HG03354 (cell line): ENCODE measurements at regions not wholly inside any gene's neighbourhood (a gene's known extent, or its start where the extent isn't known, plus 50 kb on each side); places are given as distances from the start of the nearest gene placed in this dataset.
"Not testable (repeated sequence)": the region's sequence is repeated elsewhere in the genome, so short reads cannot be mapped to it uniquely, and the experiment has no call there.

Experiments
- ATAC-seq: cut with Tn5 transposase; IDR thresholded peaks from one replicate; pipeline ENCODE4 v1.9.1; 2021; ENCODE audit warnings: mild to moderate bottlenecking; ENCODE audit not compliant: unreplicated experiment, poor library complexity, severe bottlenecking

DNA sequence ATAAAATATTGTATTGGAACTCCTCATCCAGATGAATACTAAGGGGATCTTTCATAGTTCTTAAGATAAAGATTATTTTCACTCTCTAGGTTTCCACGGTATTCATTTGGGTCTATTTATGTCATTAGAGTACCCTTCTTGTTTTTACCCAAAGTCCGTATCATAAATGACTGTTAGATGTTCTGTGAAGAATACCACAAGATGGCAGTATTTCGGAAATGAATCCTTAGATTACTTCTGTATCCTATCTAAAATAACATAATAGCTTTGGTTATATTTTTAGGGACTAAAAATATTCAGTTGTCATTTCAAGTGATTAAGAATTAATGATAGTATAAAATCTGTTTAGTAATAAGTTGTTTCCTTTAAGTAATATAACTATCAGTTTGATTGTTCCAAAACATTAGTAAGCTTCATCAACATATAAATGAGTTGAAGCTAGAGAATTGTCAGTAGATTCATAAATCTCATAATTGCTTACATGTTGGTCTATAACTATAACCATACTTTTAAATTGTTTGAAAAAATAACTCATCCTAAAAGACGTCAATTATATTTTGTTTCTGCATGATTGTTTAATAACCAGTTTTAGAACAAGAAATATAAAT lies 337.5 kb upstream of the KCND2 start:
- ATAC-seq = peak; percentile 85

DNA sequence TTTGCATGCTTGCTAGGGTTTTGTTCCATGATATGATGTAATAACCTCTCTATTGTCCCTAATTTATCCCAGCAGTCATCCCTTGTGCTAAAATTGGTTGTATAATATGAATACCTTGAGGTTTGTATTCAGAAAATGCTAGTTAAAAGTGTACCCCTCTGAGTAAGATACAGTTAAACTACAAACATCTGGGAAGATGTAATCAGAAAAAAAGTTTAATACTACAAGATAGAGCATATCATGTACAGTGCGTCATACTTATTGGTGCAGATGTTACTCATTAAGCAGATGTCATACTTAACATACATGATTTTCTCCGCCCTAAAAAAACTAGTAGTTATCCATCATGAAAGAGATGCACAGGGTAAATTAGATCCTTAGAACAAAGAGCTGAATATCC lies 336.1 kb upstream of the KCND2 start:
- no peak for ATAC-seq

DNA sequence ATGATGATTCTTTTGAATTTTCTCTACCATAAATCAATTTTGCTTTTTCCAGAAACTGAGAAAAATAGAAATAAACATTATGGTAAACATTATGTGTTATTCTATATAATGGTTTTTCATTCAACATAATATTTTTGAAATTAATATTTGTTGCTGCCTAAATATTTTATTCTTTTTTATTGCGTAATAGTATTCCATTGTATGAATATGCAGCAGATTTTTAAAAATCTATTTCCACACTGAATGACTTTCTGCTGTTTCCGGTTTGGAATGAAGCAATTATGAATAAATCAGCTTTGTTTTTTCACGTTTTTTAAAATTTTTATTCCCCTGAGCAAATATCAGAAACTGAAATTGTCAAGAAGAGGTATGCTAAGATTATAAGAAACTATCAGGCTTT lies 335.2 kb upstream of the KCND2 start:
- no peak for ATAC-seq

DNA sequence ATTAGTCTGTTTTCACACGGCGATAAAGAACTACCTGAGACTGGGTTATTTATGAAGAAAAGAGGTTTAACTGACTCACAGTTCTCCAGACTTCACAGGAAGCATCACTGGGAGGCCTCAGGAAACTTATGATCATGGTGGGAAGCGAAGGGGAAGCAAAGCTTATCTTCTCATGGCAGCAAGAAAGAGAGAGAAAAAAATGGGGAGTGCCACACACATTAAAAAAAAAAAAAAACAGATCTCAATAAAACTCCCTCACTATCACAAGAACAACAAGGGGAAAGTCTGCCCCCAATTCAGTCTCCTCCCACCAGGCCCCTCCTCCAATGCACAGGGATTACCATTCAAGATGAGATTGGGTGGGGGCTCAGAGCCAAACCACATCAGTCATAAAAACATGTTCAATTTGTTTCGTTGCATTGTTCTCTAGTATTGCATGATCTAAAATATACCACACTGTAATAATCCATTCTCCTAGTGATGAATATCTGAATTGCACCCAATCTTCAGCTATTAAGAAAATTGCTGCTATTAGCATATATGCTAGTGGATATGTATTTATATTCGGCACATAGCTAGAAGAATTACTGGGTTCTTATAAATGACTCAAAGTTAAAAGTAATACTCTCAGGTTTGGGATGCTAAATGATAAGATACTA lies 328.9 kb upstream of the KCND2 start:
- peak; percentile 54 for ATAC-seq

DNA sequence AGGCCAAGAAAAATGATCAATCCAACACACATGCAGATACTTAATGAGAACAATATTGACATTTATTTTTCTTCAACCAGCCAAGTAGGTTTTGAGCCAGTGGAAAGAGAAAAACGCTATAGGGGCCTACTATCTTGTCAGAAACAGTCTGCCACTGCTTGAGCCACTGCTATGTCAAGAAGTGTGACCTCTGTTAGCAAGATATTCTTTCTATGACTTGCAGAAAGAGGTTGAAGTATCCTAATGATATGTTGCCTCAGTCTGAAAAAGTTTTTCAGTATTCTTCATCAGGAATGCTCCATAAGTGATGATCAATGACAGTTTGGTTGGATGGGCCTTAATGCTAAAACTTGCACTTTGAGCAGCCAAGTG lies 328.4 kb upstream of the KCND2 start:
- no peak for ATAC-seq

DNA sequence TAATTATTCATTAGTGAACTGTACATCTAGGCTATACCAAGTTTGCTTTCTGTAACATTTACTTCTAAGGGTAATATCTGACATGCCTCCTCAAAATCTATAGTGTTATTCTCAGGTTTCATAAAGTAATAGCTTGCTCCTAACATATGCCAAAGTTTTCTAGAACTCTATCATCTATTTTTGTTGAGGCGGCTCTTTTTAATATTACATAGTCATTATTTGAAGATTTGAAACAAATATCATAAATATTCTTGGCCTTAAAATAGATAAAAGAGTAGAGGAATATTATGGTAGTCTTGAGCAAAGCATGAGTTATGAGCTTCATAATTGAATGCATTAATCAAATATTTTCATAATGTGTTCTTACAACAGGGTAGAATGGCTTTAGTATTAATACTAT lies 327.2 kb upstream of the KCND2 start:
- ATAC-seq = no peak

DNA sequence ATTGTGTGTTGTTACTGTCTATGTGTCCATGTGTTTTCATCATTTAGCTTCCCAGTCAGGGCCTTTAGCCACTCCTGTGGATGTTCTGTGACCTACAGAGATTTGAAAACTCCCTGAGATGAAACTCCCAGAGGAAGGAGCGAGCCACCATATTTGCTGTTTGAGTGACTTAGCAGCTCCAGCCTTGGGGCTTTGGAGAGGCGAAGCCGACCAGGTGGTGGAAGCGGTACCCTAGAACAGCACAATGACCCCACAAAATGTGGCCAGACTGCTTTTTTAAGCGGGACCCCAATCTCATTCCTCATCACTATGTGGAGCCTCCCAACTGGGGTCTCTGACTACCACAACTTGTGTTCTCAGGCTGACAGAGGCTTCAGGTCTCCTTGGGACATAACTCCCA lies 323.9 kb upstream of the KCND2 start:
- ATAC-seq = no peak

DNA sequence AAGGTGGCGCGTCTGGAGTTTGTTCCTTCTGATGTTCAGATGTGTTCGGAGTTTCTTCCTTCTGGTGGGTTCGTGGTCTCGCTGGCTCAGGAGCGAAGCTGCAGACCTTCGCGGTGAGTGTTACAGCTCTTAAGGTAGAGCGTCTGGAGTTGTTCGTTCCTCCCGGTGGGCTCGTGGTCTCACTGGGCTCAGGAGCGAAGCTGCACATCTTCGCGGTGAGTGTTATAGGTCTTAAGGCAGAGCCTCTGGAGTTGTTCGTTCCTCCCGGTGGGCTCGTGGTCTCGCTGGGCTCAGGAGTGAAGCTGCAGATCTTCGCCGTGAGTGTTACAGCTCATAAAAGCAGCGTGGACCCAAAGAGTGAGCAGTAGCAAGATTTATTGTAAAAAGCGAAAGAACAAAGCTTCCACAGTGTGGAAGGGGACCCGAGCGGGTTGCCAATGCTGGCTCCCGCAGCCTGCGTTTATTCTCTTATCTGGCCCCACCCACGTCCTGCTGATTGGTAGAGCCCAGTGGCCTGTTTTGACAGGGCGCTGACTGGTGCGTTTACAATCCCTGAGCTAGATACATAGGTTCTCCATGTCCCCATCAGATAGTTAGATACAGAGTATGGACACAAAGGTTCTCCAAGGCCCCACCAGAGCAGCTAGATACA lies 322.5 kb upstream of the KCND2 start:
- not testable (repeated sequence) for ATAC-seq

DNA sequence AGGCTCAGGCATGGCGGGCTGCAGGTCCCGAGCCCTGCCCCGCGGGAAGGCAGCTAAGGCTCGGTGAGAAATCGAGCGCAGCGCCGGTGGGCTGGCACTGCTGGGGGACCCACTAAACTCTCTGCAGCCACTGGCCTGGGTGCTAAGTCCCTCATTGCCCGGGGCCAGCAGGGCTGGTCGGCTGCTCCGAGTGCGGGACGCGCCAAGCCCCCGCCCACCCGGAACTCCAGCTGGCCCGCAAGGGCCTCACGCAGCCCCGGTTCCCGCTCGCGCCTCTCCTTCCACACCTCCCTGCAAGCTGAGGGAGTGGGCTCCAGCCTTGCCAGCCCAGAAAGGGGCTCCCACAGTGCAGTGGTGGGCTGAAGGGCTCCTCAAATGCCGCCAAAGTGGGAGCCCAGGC lies 321.4 kb upstream of the KCND2 start:
- not testable (repeated sequence) for ATAC-seq

DNA sequence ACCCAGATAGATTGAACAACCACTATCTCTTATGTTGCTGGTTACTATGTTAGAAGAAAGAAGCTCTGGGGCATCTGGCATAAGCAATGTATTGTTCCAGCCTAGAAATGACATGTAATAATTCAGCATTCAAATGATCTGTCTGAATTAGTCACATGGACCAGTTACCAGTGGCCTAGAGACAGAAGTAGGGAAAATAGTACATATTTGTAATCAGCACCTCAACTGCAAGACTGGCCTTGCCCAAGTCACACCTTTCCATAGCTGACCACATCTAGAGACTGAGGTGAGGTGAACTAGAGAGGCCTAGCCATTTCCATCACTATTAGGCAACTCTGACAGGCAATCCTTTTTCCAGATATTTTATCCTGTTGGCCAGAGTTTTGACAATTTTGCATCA lies 315.6 kb upstream of the KCND2 start:
- ATAC-seq = no peak

DNA sequence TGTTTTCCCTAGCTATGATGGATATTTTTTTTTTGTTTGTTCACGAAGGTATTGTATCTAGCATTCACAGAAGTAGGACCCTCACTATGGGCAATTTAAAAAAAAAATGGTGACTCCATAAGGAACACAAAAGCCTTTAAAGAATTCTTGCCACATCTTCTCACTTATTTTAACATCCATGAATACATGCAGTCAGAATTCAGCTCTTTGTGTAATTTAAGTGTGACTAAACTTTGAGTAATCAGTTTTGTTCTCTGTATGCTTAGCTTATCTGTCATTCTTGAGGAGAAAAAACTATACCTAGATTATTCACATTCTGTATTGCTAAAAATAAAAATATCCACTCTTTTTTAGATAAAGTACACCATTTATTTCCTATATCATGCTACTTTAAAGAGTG lies 313.2 kb upstream of the KCND2 start:
- no peak for ATAC-seq

DNA sequence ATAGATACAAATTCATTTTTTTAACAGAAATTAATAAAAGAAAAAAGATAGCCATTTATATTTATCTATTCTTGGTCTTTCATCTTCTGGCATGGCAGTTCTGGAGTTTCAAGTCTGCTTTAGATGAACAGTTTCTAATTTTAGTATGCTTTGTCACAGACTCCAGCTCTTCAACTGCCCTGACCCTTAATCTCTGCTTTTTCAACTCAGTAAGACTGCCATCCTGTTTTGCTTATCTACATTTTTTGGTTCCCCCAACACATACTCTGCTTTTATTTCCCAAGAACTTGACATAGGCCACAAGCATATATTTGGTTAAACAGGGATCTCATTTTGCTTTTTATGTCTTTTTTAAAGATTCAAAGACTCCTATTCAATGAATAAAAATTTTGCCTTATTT lies 309.3 kb upstream of the KCND2 start:
- ATAC-seq = no peak

DNA sequence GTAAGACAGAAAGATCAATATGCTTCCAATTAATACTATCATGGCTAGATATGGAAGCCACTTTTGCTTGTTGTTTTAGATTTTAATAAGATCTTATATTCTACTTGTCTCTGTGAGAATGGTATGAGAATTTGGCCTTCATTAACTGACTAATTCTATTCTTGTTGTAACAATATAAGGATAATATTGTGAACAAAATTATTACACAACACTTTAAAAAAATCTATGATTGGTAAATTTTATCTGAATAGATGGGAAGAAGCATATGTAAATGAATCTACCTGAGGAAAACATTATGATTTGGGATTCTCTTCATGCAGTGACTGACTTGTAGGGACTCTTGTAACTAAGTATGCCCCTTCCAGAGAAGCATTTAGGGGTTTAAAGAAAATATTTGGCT lies 308.9 kb upstream of the KCND2 start:
- ATAC-seq = no peak

DNA sequence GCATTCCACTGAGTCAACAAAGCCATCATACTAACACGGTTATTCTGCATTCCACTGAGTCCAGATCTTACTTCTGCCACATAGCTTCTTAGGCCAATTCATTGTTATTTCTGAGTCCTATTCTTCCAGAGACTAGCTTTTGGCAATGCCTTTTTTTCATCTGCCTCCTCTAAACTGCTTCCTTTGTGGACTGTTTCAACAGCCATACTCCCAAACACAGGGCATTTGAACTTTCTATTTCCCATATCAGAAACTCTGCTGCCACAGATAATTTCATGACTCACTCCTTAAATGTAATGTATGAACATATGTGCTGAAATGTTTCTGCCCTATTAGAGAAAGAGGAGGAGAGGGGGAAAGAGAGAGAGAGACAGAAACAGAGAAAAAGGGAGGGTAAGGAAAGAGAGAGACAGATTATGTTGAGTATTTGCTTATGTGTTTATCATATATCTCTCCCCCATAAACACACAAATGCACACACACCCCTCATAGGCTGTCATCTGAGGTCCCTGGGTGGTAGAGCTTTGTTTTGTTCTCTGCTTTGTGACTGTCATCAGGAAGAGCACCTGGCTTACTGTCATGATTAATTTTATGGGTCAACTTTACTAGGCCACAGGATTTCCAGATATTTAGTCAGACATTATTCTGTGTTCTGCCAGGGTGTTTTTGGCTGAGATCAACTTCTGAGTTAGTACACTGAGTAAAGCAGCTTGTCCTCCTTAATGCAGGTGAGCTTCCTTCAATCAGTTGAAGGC lies 308.0 kb upstream of the KCND2 start:
- ATAC-seq = no peak

DNA sequence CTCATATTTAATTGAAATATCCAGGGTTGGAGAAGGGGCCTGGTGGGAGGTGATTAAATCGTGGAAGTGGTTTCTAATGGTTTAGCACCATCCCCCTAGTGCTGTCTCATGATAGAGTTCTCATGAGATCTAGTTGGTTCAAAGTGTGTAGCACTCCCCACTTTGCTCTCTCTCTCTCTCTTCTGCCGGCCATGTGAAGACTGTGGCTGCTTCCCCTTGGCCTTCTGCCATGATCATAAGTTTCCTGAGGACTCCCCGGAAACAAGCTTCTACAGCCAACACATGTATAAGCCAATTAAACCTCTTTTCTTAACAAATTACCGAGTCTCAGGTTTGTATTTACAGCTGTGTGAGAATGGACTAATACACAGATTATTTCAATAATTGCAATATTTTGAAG lies 305.8 kb upstream of the KCND2 start:
- no peak for ATAC-seq

DNA sequence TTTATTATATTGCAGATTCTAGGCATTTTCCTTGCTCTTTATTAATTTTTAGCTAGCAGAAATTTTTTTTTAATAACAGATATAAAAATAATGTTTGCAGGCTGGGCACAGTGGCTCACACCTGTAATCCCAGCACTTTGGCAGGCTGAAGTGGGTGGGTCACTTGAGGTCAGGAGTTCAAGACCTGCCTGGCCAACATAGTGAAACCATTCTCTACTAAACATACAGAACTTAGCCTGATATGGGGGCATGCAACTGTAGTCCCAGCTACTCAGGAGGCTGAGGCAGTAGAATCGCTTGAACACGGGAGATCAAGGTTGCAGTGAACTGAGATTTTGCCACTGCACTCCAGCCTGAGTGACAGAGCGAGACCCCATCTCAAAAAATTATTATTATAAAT lies 304.6 kb upstream of the KCND2 start:
- ATAC-seq = not testable (repeated sequence)

DNA sequence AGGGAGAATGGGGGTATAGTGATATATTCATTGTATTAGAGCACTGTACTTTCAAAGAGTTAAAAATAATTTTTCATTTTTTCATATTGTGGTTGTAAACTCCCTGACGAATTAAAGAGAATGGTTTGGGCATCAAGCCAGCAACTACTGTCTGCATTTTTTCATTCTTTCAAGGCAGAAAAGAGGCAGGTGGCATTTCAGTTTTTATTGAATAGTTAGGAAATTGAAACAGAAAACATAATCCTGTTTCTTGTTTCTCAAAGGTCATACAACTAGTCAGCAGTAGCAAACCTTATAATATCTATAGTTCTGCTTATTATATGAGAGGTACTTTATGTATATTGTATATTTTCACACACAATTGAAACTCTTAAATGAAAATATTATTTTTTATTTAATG lies 303.9 kb upstream of the KCND2 start:
- no peak for ATAC-seq

DNA sequence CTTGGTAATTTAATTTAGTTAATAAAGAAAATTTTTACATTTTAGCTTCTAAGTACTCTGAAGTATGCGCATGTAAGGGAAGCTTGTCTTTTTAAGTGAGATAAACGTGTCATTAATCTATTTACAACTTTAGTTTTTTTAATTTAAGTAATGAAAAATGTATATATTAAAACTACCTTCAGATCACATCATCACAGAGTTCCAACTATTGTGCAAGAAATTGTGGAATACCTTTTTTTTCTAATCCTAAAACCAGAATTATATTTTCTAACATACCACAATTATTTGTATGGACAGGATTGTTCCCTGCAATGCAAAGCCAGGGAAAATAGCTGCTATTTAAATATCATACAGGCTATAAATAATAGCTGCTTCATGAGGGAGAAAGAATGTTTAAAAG lies 303.2 kb upstream of the KCND2 start:
- no peak for ATAC-seq

DNA sequence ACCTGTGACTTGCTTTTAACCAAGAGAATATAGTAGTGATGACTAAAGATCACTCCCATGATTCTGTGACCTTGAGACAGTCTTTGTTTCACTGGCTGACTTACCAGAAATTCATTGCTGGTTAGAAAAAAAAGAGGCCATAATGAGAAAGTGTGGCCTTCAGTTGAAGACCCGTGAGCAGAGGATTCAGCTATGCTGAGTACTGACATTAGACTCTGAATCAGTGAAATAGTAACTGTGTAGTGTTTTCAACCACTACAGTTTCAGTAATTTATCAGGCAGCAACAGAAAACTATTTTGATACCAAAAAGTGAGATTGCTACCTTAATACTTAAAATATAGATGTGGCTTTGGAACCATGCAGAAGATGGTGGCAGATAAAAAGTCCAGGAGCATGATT lies 298.0 kb upstream of the KCND2 start:
- ATAC-seq = no peak

DNA sequence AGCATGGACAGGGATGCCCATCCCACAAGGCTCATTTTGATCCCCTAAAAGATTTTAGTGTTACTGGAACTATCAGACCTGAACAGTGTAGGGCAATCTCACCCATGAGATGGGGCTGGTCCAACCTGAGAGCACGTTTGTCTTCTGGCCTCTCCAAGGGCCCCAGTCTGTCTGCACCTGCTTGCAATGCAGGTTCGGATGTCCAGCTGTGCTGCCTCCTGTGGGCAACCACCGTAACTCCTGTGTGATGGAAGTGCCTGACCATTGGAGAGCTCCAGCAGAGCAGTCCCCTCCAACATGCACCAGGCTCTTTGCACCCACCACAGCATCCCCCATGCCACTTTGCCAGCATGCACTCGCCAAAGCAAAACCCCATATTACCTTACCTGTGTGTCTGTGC lies 290.1 kb upstream of the KCND2 start:
- no peak for ATAC-seq

DNA sequence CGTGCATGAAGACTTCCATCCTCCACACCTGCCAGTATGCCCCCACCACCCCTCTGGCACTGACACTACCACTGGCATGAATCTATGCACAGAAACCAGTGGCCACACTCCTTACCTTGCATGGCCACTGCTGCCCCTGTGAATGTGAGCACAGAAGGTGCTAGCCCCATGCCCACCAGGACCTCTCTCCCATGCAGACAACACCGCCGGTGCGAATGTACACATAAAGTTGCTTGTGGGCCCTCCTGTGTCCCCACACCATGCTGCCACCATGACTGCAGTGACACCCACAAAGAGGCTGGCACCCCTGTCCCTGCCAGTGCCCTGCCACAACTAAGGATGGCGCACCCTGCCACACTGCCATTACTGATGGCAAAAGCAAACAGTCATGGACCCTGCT lies 289.5 kb upstream of the KCND2 start:
- no peak for ATAC-seq
